ENCODE measurements at regions not wholly inside any gene's neighbourhood (a gene's known extent, or its start where the extent isn't known, plus 50 kb on each side); places are given as distances from the start of the nearest gene placed in this dataset.

DNA sequence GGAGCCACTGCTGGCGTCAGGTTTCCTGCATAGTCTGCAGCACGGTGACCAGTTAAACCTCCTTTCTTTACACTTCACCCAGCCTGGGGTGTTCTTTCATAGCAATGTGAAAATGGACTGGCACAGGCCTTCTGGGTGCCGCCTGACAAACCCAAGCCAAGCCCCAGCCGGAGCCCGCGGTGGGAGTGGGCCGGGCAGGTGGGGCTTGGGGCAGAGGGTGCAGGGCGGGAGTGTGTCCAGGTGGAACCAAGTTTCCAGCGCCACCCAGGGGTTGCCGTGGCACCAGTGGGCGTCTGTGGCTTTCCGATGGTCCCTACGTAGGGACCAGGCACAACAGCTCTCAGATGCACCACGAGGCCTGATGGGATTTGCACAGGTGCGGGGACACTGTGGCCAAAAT is 75.8 kb downstream of the RTP5 start:
- H3K36me3 ChIP-seq (ENCODE audit: control insufficient read depth, insufficient read depth, low read length), result no peaks in the 10 kb centered on the region
- no peak for DNase-seq (ENCODE audit: low read depth)
- TF ChIP-seq, protein P1, sequence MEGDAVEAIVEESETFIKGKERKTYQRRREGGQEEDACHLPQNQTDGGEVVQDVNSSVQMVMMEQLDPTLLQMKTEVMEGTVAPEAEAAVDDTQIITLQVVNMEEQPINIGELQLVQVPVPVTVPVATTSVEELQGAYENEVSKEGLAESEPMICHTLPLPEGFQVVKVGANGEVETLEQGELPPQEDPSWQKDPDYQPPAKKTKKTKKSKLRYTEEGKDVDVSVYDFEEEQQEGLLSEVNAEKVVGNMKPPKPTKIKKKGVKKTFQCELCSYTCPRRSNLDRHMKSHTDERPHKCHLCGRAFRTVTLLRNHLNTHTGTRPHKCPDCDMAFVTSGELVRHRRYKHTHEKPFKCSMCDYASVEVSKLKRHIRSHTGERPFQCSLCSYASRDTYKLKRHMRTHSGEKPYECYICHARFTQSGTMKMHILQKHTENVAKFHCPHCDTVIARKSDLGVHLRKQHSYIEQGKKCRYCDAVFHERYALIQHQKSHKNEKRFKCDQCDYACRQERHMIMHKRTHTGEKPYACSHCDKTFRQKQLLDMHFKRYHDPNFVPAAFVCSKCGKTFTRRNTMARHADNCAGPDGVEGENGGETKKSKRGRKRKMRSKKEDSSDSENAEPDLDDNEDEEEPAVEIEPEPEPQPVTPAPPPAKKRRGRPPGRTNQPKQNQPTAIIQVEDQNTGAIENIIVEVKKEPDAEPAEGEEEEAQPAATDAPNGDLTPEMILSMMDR (IDR thresholded peaks at IDR 0.05; ENCODE audit: insufficient read depth, low read length, poor library complexity, severe bottlenecking), result no peak
- no peak overlapping the region for H3K4me3 ChIP-seq (ENCODE audit: low read depth, low read length)
- H3K27me3 ChIP-seq (ENCODE audit: control insufficient read depth, insufficient read depth, low read length), result peaks cover 13% of the 10 kb centered on the region

GRCh38 chr2:241945803-241946202 is 76.3 kb downstream of the RTP5 start:
- H3K27me3 ChIP-seq (ENCODE audit: control insufficient read depth, insufficient read depth, low read length), result peaks cover 14% of the 10 kb centered on the region
- H3K4me3 ChIP-seq (ENCODE audit: low read depth, low read length), result no peak overlapping the region

GRCh38 chr2:241946306-241947003 is 76.9 kb downstream of the RTP5 start:
- DNase-seq (ENCODE audit: low read depth), result no peak
- H3K27me3 ChIP-seq (ENCODE audit: control insufficient read depth, insufficient read depth, low read length), result peaks cover 19% of the 10 kb centered on the region
- H3K4me3 ChIP-seq (ENCODE audit: low read depth, low read length), result no peak overlapping the region
- no peaks in the 10 kb centered on the region for H3K36me3 ChIP-seq (ENCODE audit: control insufficient read depth, insufficient read depth, low read length)
- TF ChIP-seq, protein P1 (IDR thresholded peaks at IDR 0.05; ENCODE audit: insufficient read depth, low read length, poor library complexity, severe bottlenecking), result no peak

More at GRCh38 chr2:241945803-241946202, 76.3 kb downstream of the RTP5 start:
- DNase-seq (ENCODE audit: low read depth), result no peak
- TF ChIP-seq, protein P1 (IDR thresholded peaks at IDR 0.05; ENCODE audit: insufficient read depth, low read length, poor library complexity, severe bottlenecking), result no peak
- no peaks in the 10 kb centered on the region for H3K36me3 ChIP-seq (ENCODE audit: control insufficient read depth, insufficient read depth, low read length)

DNA sequence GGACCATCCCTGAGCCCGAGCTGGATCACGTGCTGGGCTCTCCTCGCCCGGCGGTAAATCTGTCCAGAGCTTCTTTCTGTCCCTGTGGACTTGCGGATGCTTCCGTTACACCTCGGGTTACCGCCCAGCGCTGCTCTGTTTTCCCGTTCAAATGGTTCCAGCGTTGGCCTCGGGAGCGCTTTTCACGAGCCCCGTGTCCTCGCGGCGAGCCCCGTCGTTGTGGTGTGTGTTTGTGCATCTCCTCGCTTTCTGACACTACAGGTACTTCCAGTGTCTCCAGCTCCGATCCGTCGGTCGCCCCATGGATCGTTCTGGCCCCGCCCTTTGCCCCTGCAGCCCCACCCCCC is 77.4 kb downstream of the RTP5 start:
- Histone ChIP-seq H3K27me3 (ENCODE audit: control insufficient read depth, insufficient read depth, low read length) (peaks cover 24% of the 10 kb centered on the region), H3K36me3 (ENCODE audit: control insufficient read depth, insufficient read depth, low read length) (no peaks in the 10 kb centered on the region), H3K4me3 (ENCODE audit: low read depth, low read length) (no peak overlapping the region)
- TF ChIP-seq, protein P1 (IDR thresholded peaks at IDR 0.05; ENCODE audit: insufficient read depth, low read length, poor library complexity, severe bottlenecking), result no peak
- DNase-seq (ENCODE audit: low read depth), result no peak

GRCh38 chr2:241947401-241947800 is 77.9 kb downstream of the RTP5 start:
- TF ChIP-seq, protein P1 (IDR thresholded peaks at IDR 0.05; ENCODE audit: insufficient read depth, low read length, poor library complexity, severe bottlenecking), result no peak
- DNase-seq (ENCODE audit: low read depth), result no peak
- Histone ChIP-seq H3K4me3 (ENCODE audit: low read depth, low read length) (no peak overlapping the region), H3K27me3 (ENCODE audit: control insufficient read depth, insufficient read depth, low read length) (peaks cover 27% of the 10 kb centered on the region), H3K36me3 (ENCODE audit: control insufficient read depth, insufficient read depth, low read length) (no peaks in the 10 kb centered on the region)

GRCh38 chr2:241947876-241948275 is 78.3 kb downstream of the RTP5 start:
- DNase-seq (ENCODE audit: low read depth), result no peak
- TF ChIP-seq, protein P1 (IDR thresholded peaks at IDR 0.05; ENCODE audit: insufficient read depth, low read length, poor library complexity, severe bottlenecking), result no peak
- H3K4me3 ChIP-seq (ENCODE audit: low read depth, low read length), result no peak overlapping the region
- H3K36me3 ChIP-seq (ENCODE audit: control insufficient read depth, insufficient read depth, low read length), result no peaks in the 10 kb centered on the region
- peaks cover 28% of the 10 kb centered on the region for H3K27me3 ChIP-seq (ENCODE audit: control insufficient read depth, insufficient read depth, low read length)
